Stomach smooth muscle (tissue), 2 donors: ENCODE measurements at regions not wholly inside any gene's neighbourhood (a gene's known extent, or its start where the extent isn't known, plus 50 kb on each side); places are given as distances from the start of the nearest gene placed in this dataset.
"Not testable (repeated sequence)": the region's sequence is repeated elsewhere in the genome, so short reads cannot be mapped to it uniquely, and the experiment has no call there.

Experiments used
- H3K27ac ChIP-seq: one replicate; pipeline ENCODE4 v1.7.0; 2013; ENCODE audit warnings: mild to moderate bottlenecking, low read length, inconsistent platforms
- H3K27me3 ChIP-seq, 2 donors: one replicate each; pipeline ENCODE4 v1.7.0; 2013; ENCODE audit warnings: low read length in 2 of 2; ENCODE audit not compliant: insufficient read depth in 2 of 2, control insufficient read depth in 1 of 2
- H3K36me3 ChIP-seq, 2 donors: one replicate each; pipeline ENCODE4 v1.7.0; 2013; ENCODE audit warnings: low read length in 2 of 2; ENCODE audit not compliant: control insufficient read depth in 2 of 2, insufficient read depth in 2 of 2
- H3K4me1 ChIP-seq: one replicate; pipeline ENCODE4 v1.7.0; 2013; ENCODE audit warnings: low read length; ENCODE audit not compliant: control insufficient read depth, insufficient read depth
- H3K4me3 ChIP-seq, 2 donors: one replicate each; pipeline ENCODE4 v1.7.0; 2013; ENCODE audit warnings: low read length in 2 of 2
- H3K9ac ChIP-seq, 2 donors: one replicate each; pipeline ENCODE4 v1.7.0; 2013; ENCODE audit warnings: low read length in 2 of 2, mild to moderate bottlenecking in 1 of 2
- H3K9me3 ChIP-seq, 2 donors: one replicate each; pipeline ENCODE4 v1.7.0; 2013; ENCODE audit warnings: low read length in 2 of 2; ENCODE audit not compliant: control insufficient read depth in 2 of 2
- donor health status: healthy.
- donor health status: Pancreatic carcinoma.

DNA sequence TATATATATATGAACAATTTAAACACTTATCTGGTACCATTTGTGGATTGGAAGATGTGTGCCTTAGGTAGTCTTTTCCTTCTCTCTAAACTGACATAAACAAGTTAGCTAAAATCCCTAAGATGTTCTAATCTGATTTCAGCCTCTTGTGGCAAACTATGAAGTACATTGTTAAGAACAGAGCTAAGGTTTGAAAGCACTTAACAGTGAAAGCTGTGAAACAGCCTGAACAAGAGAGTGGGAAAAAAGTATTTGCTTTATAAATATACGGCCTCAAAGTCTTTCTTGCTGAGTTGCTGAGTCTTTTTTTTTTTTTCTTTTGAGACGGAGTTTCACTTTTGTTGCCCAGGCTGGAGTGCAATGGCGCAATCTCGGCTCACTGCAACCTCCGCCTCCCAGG, 53.7 kb upstream of the PELI2 start:
- Histone ChIP-seq H3K9ac (no peak overlapping the region), H3K27ac (no peak overlapping the region), H3K4me3 (no peak overlapping the region), H3K27me3 (no peaks in the 10 kb centered on the region), H3K36me3 (no peaks in the 10 kb centered on the region), H3K9me3 (no peaks in the 10 kb centered on the region), H3K4me1 (no peaks in the 10 kb centered on the region)

DNA sequence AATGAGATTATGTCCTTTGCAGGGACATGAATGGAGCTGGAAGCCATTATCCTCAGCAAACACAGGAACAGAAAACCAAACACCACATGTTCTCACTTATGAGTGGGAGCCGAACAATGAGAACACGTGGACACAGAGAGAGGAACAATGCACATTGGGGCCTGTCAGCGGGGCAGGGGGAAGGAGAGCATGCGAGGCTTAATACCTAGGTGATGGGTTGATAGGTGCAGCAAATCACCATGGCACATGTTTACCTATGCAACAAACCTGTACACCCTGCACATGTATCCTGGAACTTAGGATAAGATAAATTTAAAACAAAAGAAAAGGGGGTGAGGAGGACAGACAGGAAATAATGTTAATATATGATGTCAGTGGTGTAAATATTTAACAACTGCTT, 53.0 kb upstream of the PELI2 start:
- H3K36me3 ChIP-seq, H3K4me3 ChIP-seq, H3K4me1 ChIP-seq, H3K27ac ChIP-seq, H3K9me3 ChIP-seq, H3K27me3 ChIP-seq, H3K9ac ChIP-seq: not testable (repeated sequence)

GRCh38 chr14:56065621-56066290, 52.5 kb upstream of the PELI2 start:
- Histone ChIP-seq H3K27ac (no peak overlapping the region), H3K27me3 (no peaks in the 10 kb centered on the region), H3K4me1 (no peaks in the 10 kb centered on the region), H3K36me3 (no peaks in the 10 kb centered on the region), H3K9me3 (no peaks in the 10 kb centered on the region), H3K4me3 (no peak overlapping the region), H3K9ac (no peak overlapping the region)
